Endothelial cell of umbilical vein (primary cell): ENCODE measurements at regions not wholly inside any gene's neighbourhood (a gene's known extent, or its start where the extent isn't known, plus 50 kb on each side); places are given as distances from the start of the nearest gene placed in this dataset.

Experiments
- EZH2 ChIP-seq: IDR thresholded peaks from 2 replicates; pipeline ENCODE4 v1.6.1; 2012; ENCODE audit warnings: borderline replicate concordance, low read depth, mild to moderate bottlenecking, moderate library complexity, low read length, inconsistent platforms; ENCODE audit not compliant: severe bottlenecking
- FOS ChIP-seq: IDR thresholded peaks from 2 replicates; pipeline ENCODE4 v1.6.1; 2011; ENCODE audit warnings: mild to moderate bottlenecking, low read length, moderate library complexity, borderline replicate concordance; ENCODE audit not compliant: insufficient read depth
- GATA2 ChIP-seq: IDR thresholded peaks from 2 replicates; pipeline ENCODE4 v1.7.0; 2011; ENCODE audit warnings: low read depth, mild to moderate bottlenecking, moderate library complexity, mixed read lengths, low read length; ENCODE audit not compliant: insufficient read length, insufficient read depth
- JUN ChIP-seq: IDR thresholded peaks from 2 replicates; pipeline ENCODE4 v1.6.1; 2011; ENCODE audit warnings: borderline replicate concordance, low read depth; ENCODE audit not compliant: insufficient read length, insufficient read depth
- MYC ChIP-seq: IDR thresholded peaks from one replicate; pipeline ENCODE4 v1.6.1; 2011; ENCODE audit warnings: mild to moderate bottlenecking, low read depth, low read length
- POLR2A ChIP-seq: IDR thresholded peaks from 2 replicates; pipeline ENCODE4 v1.6.1; 2012; ENCODE audit warnings: low read depth, mild to moderate bottlenecking, control low read depth, low read length
- POLR2AphosphoS5 ChIP-seq: IDR thresholded peaks from 2 replicates; pipeline ENCODE4 v1.6.1; 2012; ENCODE audit warnings: low read depth, mild to moderate bottlenecking, control low read depth, low read length, moderate library complexity; ENCODE audit not compliant: insufficient read depth
- TF ChIP-seq, protein P1 (sequence below), 2 donors: IDR thresholded peaks; 1 replicate in 1 of 2; 2 replicates in 1 of 2; pipeline ENCODE4 v1.5.1; 2011; ENCODE audit warnings: low read length in 2 of 2, mild to moderate bottlenecking in 2 of 2, moderate library complexity in 2 of 2, control low read depth in 1 of 2, inconsistent platforms in 1 of 2, low read depth in 1 of 2; ENCODE audit not compliant: insufficient read depth in 1 of 2; ENCODE audit errors: extremely low read depth in 1 of 2
- TF ChIP-seq, protein P2 (sequence below): IDR thresholded peaks from 2 replicates; pipeline ENCODE4 v1.6.1; 2011; ENCODE audit not compliant: insufficient read depth, insufficient read length

DNA sequence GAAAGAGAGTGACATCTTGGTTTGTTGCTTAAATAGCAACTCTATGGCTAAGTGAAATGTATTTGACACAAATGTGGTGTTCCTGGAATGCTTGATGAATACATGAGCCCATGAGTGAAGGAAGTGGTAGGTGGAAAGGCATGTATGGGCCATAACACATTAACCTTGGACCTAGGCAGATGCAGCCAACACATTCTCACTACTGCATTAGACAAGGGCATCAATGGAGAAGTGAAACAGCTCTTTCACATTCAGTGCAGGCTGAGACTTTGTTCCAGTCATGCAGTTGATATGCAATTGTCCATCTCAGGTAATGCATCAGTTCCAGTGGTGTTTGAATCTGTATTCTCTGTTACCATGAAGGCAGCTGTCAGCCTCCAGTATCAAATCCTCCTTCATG lies 133.6 kb downstream of the HS3ST3B1 start:
- TF ChIP-seq, protein P1, sequence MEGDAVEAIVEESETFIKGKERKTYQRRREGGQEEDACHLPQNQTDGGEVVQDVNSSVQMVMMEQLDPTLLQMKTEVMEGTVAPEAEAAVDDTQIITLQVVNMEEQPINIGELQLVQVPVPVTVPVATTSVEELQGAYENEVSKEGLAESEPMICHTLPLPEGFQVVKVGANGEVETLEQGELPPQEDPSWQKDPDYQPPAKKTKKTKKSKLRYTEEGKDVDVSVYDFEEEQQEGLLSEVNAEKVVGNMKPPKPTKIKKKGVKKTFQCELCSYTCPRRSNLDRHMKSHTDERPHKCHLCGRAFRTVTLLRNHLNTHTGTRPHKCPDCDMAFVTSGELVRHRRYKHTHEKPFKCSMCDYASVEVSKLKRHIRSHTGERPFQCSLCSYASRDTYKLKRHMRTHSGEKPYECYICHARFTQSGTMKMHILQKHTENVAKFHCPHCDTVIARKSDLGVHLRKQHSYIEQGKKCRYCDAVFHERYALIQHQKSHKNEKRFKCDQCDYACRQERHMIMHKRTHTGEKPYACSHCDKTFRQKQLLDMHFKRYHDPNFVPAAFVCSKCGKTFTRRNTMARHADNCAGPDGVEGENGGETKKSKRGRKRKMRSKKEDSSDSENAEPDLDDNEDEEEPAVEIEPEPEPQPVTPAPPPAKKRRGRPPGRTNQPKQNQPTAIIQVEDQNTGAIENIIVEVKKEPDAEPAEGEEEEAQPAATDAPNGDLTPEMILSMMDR (IDR thresholded peaks at IDR 0.05; ENCODE audit: extremely low read depth in 1 of 2, insufficient read depth in 1 of 2, low read depth in 1 of 2, low read length in 2 of 2): no peak
- TF ChIP-seq POLR2AphosphoS5 (no peak), POLR2A (no peak), JUN (no peak), EZH2 (no peak), FOS (no peak), MYC (no peak), GATA2 (no peak)
- TF ChIP-seq, protein P2, sequence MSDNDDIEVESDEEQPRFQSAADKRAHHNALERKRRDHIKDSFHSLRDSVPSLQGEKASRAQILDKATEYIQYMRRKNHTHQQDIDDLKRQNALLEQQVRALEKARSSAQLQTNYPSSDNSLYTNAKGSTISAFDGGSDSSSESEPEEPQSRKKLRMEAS: no peak
